Esophagus squamous epithelium (tissue), 5 donors: ENCODE measurements at regions not wholly inside any gene's neighbourhood (a gene's known extent, or its start where the extent isn't known, plus 50 kb on each side); places are given as distances from the start of the nearest gene placed in this dataset.

Experiments
- DNase-seq: peaks from one replicate; lab custom pipeline; 2025; lab: John Stamatoyannopoulos, UW
- H3K27ac ChIP-seq, 4 donors: fragments of 200-600 bp; sonication (generic); one replicate each; pipeline ENCODE4 v1.5.1; 2016 to 2019; ENCODE audit warnings: mild to moderate bottlenecking in 1 of 4
- H3K27me3 ChIP-seq, 4 donors: fragments of 200-600 bp; sonication (generic); 1 replicate in 3 of 4; 2 replicates in 1 of 4; pipeline versions ENCODE4 v1.5.1 to v1.6.0; 2017 to 2021; ENCODE audit warnings: antibody characterized with exemption in 1 of 4
- H3K36me3 ChIP-seq, 3 donors: fragments of 200-600 bp; sonication (generic); one replicate each; pipeline ENCODE4 v1.5.1; 2016 to 2019
- H3K4me1 ChIP-seq, 3 donors: fragments of 200-600 bp; sonication (generic); one replicate each; pipeline ENCODE4 v1.5.1; 2017 to 2019
- H3K4me3 ChIP-seq, 4 donors: fragments of 200-600 bp; sonication (generic); 1 replicate in 3 of 4; 2 replicates in 1 of 4; pipeline ENCODE4 v1.5.1; 2016 to 2019; ENCODE audit warnings: mild to moderate bottlenecking in 2 of 4, moderate library complexity in 1 of 4
- H3K9me3 ChIP-seq, 3 donors: fragments of 200-600 bp; sonication (generic); one replicate each; pipeline ENCODE4 v1.5.1; 2016 to 2019
- CTCF ChIP-seq, 6 experiments: fragments of 450-650 bp in 4 of 6; fragments of 200-600 bp in 2 of 6; sonication (generic) in 2 of 6; IDR thresholded peaks; one replicate each; pipeline ENCODE4 v1.5.1; 2016 to 2019; ENCODE audit warnings: antibody characterized with exemption in 6 of 6, mild to moderate bottlenecking in 4 of 6, moderate library complexity in 4 of 6
- POLR2A ChIP-seq, 4 donors: fragments of 450-650 bp; IDR thresholded peaks; one replicate each; pipeline ENCODE4 v1.6.1; 2017; ENCODE audit warnings: antibody characterized with exemption in 4 of 4, mild to moderate bottlenecking in 4 of 4, moderate library complexity in 3 of 4
- WGBS, 2 donors: methylation state at CpG; one replicate each; pipeline ENCODE4 v1.1.5; 2018; 5-methylcytosine and 5-hydroxymethylcytosine counted together
- intact Hi-C: fragments of 100-400 bp; cut with DNase I; formaldehyde crosslinking; loops from one replicate; pipeline ENCODE4 v1.15.0; 2022
- donor health status: DM: yes; HTN: yes; CAD: no.

DNA sequence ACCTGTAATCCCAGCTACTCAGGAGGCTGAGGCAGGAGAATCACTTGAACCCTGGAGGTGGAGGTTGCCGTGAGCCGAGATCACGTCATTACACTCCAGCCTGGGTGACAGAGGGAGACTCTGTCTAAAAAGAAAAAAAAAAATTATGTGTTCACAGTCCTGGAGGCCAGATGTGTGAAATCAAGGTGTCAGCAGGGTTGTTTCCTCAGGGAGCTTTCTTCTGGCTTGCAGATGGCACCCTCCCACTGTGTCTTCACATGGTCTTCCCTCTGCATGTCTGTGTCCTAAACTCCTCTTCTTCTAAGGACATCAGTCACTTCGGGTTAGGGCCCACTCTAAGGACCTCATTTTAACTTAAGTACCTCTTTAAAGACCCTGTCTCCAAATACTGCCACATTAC lies 56.1 kb upstream of the UBE2E1 start:
- H3K27me3 ChIP-seq = no peaks in the 10 kb centered on the region
- H3K27ac ChIP-seq = no peak overlapping the region
- TF ChIP-seq POLR2A (IDR thresholded peaks at IDR 0.05) = no peak
- TF ChIP-seq CTCF (IDR thresholded peaks at IDR 0.05) = no peak
- DNase-seq = no peak
- 89 to 90% methylated on average over 4 of the region's 4 CpGs for WGBS, 2 donors
- intact Hi-C loops = no loop called here
- peaks cover 0 to 17% (median 4%) of the 10 kb centered on the region in 3 donors for H3K4me1 ChIP-seq
- no peaks in the 10 kb centered on the region for H3K9me3 ChIP-seq
- no peak overlapping the region for H3K4me3 ChIP-seq
- H3K36me3 ChIP-seq = no peaks in the 10 kb centered on the region

GRCh38 chr3:23750573-23751210 lies 55.1 kb upstream of the UBE2E1 start:
- 41 to 48% methylated on average over 11 of the region's 11 CpGs for WGBS, 2 donors
- no peaks in the 10 kb centered on the region for H3K9me3 ChIP-seq
- H3K36me3 ChIP-seq = no peaks in the 10 kb centered on the region
- intact Hi-C loops = no loop called here
- no peak overlapping the region for H3K27ac ChIP-seq
- TF ChIP-seq CTCF (IDR thresholded peaks at IDR 0.05) (no peak), POLR2A (IDR thresholded peaks at IDR 0.05) (no peak)
- no peak overlapping the region for H3K4me3 ChIP-seq
- no peaks in the 10 kb centered on the region for H3K27me3 ChIP-seq
- DNase-seq = no peak
- H3K4me1 ChIP-seq = peaks cover 0 to 17% (median 4%) of the 10 kb centered on the region in 3 donors

- 56 to 66% methylated on average over 5 to 7 of the region's 7 CpGs for WGBS, 2 donors
- H3K4me1 ChIP-seq = peaks cover 0 to 17% (median 4%) of the 10 kb centered on the region in 3 donors
- TF ChIP-seq CTCF (IDR thresholded peaks at IDR 0.05) (no peak), POLR2A (IDR thresholded peaks at IDR 0.05) (no peak)
- no peaks in the 10 kb centered on the region for H3K36me3 ChIP-seq
- no peak overlapping the region for H3K4me3 ChIP-seq
- no peak for DNase-seq
- intact Hi-C loops = no loop called here
- no peaks in the 10 kb centered on the region for H3K9me3 ChIP-seq
- no peak overlapping the region for H3K27ac ChIP-seq
- no peaks in the 10 kb centered on the region for H3K27me3 ChIP-seq
These were observed 54.5 kb upstream of the UBE2E1 start for GRCh38 chr3:23751212-23751723.

DNA sequence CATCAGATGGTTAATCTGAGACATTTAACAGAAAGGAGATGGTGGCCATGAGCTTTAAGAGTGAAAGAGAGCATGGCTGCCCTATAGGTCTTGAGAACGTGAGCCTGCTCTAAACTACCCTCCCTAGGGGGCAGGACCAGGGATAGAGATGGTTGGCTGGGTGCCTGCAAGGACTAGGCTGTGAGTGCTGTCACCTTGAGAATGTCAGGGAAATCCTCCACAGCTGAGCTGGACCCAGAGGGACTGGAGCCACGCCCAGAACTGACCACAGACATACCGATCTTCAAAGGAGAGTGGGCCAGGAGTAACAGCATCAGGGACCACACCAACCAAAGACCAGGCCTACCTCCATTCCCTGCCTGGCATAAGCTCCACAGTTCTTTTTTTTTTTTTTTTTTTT lies 53.6 kb upstream of the UBE2E1 start:
- TF ChIP-seq CTCF (IDR thresholded peaks at IDR 0.05) = no peak
- H3K27me3 ChIP-seq = no peaks in the 10 kb centered on the region
- intact Hi-C loops = no loop called here
- 73 to 74% methylated on average over 3 of the region's 3 CpGs for WGBS, 2 donors
- no peak overlapping the region for H3K4me3 ChIP-seq
- H3K4me1 ChIP-seq = peaks cover 0 to 17% (median 4%) of the 10 kb centered on the region in 3 donors
- no peak for DNase-seq
- no peak overlapping the region for H3K27ac ChIP-seq
- H3K36me3 ChIP-seq = no peaks in the 10 kb centered on the region
- H3K9me3 ChIP-seq = no peaks in the 10 kb centered on the region

DNA sequence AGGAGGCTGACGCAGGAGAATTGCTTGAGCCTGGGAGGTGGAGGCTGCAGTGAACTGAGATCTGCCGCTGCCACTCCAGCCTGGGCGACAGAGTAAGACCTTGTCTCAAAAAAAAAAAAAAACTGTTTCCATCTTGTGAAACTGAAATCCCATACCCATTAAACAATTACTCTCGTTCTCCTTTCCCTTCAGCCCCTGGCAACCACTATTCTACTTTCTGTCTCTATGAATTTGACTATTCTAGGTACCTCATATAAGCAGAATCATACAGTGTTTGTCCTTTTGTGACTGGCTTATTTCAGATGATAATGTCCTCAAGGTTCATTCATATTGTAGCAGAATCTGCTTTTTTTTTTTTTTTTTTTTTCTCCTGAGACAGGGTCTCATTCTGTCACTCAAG lies 51.5 kb upstream of the UBE2E1 start:
- DNase-seq = no peak
- Histone ChIP-seq H3K36me3 (no peaks in the 10 kb centered on the region), H3K9me3 (no peaks in the 10 kb centered on the region), H3K4me1 (peaks cover 0 to 10% (median 0%) of the 10 kb centered on the region in 3 donors), H3K27ac (no peak overlapping the region), H3K27me3 (no peaks in the 10 kb centered on the region), H3K4me3 (no peak overlapping the region)
- no peak for TF ChIP-seq POLR2A (IDR thresholded peaks at IDR 0.05)
- TF ChIP-seq CTCF (IDR thresholded peaks at IDR 0.05) = no peak
- intact Hi-C loops = no loop called here
- WGBS, 2 donors = 71 to 86% methylated on average over 4 of the region's 4 CpGs
